SK-N-SH treated with all-trans-retinoic acid at 6 μM for 48 hours (cell line): ENCODE measurements at regions not wholly inside any gene's neighbourhood (a gene's known extent, or its start where the extent isn't known, plus 50 kb on each side); places are given as distances from the start of the nearest gene placed in this dataset.

ENCODE experiments used
- CREB5 ChIP-seq: fragments of 250-450 bp; sonication (Bioruptor Pico); IDR thresholded peaks from 2 replicates; pipeline ENCODE4 v1.5.1; 2020; ENCODE audit warnings: low read depth, mild to moderate bottlenecking, moderate library complexity
- ISL1 ChIP-seq: fragments of 250-450 bp; sonication (Bioruptor Pico); IDR thresholded peaks from 2 replicates; pipeline ENCODE4 v2.1.2; 2022; ENCODE audit warnings: mild to moderate bottlenecking, moderate library complexity
- PATZ1 ChIP-seq: fragments of 250-450 bp; sonication (Bioruptor Pico); IDR thresholded peaks from 2 replicates; pipeline ENCODE4 v1.8.0; 2020; ENCODE audit warnings: mild to moderate bottlenecking, moderate library complexity, borderline replicate concordance
- PPARA ChIP-seq: fragments of 250-450 bp; sonication (Bioruptor Pico); IDR thresholded peaks from 2 replicates; pipeline ENCODE4 v1.5.0; 2020; ENCODE audit warnings: mild to moderate bottlenecking, borderline replicate concordance
- ZFP30 ChIP-seq: fragments of 450-650 bp; formaldehyde crosslinking; IDR thresholded peaks from 2 replicates; pipeline ENCODE4 v1.5.0; 2022; ENCODE audit warnings: mild to moderate bottlenecking, moderate library complexity

DNA sequence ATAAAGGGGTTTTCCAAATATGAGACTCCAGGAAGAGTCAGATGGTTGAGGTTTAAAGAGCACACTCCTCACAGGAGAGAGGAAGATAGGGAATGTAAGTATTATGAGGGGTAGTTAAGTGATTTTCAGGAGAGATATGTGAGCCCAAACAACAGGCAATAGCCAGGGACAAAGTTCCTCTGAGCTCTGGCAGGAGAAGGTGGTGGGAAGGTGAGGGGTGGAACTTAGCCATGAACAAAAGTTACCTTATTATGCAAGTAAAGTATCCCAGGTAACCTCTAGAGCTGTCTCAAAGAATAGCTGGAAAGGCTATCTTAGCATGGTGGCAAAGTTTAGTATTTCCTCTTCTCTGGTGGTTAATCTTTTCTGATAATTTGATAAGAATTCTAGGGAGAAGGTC, 450.5 kb upstream of the PTPRD start:
- TF ChIP-seq ISL1 (CRISPR knock-in tag) (no peak), PPARA (CRISPR knock-in tag) (no peak), ZFP30 (CRISPR knock-in tag) (no peak), PATZ1 (CRISPR knock-in tag) (no peak), CREB5 (CRISPR knock-in tag) (no peak)
